ENCODE measurements at regions not wholly inside any gene's neighbourhood (a gene's known extent, or its start where the extent isn't known, plus 50 kb on each side); places are given as distances from the start of the nearest gene placed in this dataset.

DNA sequence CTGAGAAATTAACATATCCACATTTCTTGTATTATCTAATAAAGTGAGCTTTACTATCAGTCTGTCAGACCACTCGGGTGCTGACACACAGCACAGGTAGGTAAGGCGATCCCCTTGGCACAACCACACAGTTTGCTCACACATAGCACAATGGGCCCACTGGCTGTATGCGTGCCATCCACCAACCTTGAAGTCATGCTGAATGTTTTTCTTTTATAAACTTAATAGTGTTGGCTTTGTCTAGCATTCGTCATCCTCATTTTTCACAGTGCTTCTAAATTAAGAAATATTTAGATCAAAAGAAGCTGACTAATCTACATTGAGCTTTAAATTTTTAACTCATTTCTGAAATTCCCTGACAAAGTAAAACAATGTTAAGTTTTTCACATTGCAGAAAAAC is 50.0 kb upstream of the PAPOLG start:
- no peak for DNase-seq (ENCODE audit: low read depth in 1 of 2, low spot score in 1 of 2)
- Histone ChIP-seq H3K9me3 (ENCODE audit: low read depth) (no peaks in the 10 kb centered on the region), H3K36me3 (no peaks in the 10 kb centered on the region), H3K27me3 (no peaks in the 10 kb centered on the region), H3K4me3 (no peak overlapping the region), H3K4me1 (ENCODE audit: low read depth) (no peaks in the 10 kb centered on the region), H3K27ac (no peak overlapping the region)
- TF ChIP-seq, protein P1, sequence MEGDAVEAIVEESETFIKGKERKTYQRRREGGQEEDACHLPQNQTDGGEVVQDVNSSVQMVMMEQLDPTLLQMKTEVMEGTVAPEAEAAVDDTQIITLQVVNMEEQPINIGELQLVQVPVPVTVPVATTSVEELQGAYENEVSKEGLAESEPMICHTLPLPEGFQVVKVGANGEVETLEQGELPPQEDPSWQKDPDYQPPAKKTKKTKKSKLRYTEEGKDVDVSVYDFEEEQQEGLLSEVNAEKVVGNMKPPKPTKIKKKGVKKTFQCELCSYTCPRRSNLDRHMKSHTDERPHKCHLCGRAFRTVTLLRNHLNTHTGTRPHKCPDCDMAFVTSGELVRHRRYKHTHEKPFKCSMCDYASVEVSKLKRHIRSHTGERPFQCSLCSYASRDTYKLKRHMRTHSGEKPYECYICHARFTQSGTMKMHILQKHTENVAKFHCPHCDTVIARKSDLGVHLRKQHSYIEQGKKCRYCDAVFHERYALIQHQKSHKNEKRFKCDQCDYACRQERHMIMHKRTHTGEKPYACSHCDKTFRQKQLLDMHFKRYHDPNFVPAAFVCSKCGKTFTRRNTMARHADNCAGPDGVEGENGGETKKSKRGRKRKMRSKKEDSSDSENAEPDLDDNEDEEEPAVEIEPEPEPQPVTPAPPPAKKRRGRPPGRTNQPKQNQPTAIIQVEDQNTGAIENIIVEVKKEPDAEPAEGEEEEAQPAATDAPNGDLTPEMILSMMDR (IDR thresholded peaks at IDR 0.05; ENCODE audit: low read depth, low read length) = no peak

All from cardiac muscle cell (in vitro differentiated cells and primary cell).